ENCODE measurements at regions not wholly inside any gene's neighbourhood (a gene's known extent, or its start where the extent isn't known, plus 50 kb on each side); places are given as distances from the start of the nearest gene placed in this dataset.

DNA sequence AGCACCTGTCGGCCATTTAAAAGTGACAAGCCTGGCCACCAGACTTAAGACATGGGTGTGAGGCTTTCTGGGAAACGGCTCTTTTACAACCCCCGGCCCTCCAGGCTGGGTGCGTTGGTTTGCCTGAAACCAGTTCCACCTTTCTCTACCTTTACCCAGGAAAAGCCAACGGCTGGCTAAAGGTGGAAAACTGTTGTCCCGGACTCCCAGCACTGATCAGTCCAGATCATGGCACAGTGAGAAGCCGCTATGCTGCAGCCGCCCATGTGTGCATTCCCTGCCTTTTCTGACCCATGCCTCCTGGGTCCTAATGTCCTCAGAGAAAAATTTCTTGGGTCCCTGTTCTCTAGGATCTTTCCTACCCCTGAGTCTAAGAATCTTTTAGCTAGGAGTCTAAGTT lies 655.7 kb upstream of the HS3ST5 start:
- CTCF ChIA-PET: no interaction called here
- peak overlapping the region in 1 of 2 experiments; percentile 40; a peak in 3 of 4 replicates for H3K4me3 ChIP-seq (ENCODE audit: low read depth in 2 of 2, low read length in 2 of 2)
- H3K4me1 ChIP-seq (ENCODE audit: control insufficient read depth, insufficient read depth, low read length): no peaks in the 10 kb centered on the region
- peak; percentile 53; the same call in 1 of the 2 replicates for ATAC-seq
- no TSS peak for BruUV-seq (replicated peaks)
- no peak overlapping the region for H3K27ac ChIP-seq (ENCODE audit: low read length)
- in situ Hi-C loops (cut with HindIII; ENCODE audit: low pct_unique_long_range_greater_than_20kb, low sequenced_read_pairs): no loop called here
- POLR2A ChIA-PET: no interaction called here
- intact Hi-C loops (cut with micrococcal nuclease; ENCODE audit: unreplicated experiment): no loop called here
- H3K27me3 ChIP-seq (ENCODE audit: control insufficient read depth, insufficient read depth, low read length): no peaks in the 10 kb centered on the region
- TF ChIP-seq, protein P1, sequence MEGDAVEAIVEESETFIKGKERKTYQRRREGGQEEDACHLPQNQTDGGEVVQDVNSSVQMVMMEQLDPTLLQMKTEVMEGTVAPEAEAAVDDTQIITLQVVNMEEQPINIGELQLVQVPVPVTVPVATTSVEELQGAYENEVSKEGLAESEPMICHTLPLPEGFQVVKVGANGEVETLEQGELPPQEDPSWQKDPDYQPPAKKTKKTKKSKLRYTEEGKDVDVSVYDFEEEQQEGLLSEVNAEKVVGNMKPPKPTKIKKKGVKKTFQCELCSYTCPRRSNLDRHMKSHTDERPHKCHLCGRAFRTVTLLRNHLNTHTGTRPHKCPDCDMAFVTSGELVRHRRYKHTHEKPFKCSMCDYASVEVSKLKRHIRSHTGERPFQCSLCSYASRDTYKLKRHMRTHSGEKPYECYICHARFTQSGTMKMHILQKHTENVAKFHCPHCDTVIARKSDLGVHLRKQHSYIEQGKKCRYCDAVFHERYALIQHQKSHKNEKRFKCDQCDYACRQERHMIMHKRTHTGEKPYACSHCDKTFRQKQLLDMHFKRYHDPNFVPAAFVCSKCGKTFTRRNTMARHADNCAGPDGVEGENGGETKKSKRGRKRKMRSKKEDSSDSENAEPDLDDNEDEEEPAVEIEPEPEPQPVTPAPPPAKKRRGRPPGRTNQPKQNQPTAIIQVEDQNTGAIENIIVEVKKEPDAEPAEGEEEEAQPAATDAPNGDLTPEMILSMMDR (IDR thresholded peaks at IDR 0.05): no peak
- TF ChIP-seq, protein P2, sequence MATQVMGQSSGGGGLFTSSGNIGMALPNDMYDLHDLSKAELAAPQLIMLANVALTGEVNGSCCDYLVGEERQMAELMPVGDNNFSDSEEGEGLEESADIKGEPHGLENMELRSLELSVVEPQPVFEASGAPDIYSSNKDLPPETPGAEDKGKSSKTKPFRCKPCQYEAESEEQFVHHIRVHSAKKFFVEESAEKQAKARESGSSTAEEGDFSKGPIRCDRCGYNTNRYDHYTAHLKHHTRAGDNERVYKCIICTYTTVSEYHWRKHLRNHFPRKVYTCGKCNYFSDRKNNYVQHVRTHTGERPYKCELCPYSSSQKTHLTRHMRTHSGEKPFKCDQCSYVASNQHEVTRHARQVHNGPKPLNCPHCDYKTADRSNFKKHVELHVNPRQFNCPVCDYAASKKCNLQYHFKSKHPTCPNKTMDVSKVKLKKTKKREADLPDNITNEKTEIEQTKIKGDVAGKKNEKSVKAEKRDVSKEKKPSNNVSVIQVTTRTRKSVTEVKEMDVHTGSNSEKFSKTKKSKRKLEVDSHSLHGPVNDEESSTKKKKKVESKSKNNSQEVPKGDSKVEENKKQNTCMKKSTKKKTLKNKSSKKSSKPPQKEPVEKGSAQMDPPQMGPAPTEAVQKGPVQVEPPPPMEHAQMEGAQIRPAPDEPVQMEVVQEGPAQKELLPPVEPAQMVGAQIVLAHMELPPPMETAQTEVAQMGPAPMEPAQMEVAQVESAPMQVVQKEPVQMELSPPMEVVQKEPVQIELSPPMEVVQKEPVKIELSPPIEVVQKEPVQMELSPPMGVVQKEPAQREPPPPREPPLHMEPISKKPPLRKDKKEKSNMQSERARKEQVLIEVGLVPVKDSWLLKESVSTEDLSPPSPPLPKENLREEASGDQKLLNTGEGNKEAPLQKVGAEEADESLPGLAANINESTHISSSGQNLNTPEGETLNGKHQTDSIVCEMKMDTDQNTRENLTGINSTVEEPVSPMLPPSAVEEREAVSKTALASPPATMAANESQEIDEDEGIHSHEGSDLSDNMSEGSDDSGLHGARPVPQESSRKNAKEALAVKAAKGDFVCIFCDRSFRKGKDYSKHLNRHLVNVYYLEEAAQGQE (IDR thresholded peaks at IDR 0.05; ENCODE audit: insufficient read depth in 1 of 2, low read depth in 2 of 2, low read length in 1 of 2): no peak
- TF ChIP-seq POLR2AphosphoS5 (IDR thresholded peaks at IDR 0.05; ENCODE audit: low read depth, low read length) (no peak), TCF7L2 (IDR thresholded peaks at IDR 0.05; ENCODE audit: low read depth, low read length) (no peak), SIN3A (IDR thresholded peaks at IDR 0.05; ENCODE audit: borderline replicate concordance, insufficient read depth, low read depth, low read length) (no peak)
- H3K36me3 ChIP-seq (ENCODE audit: control insufficient read depth, insufficient read depth, low read length): no peaks in the 10 kb centered on the region
- no peak for DNase-seq (ENCODE audit: low read depth, low spot score)
- H3K9me3 ChIP-seq (ENCODE audit: control insufficient read depth, insufficient read depth, low read depth, low read length): no peaks in the 10 kb centered on the region

DNA sequence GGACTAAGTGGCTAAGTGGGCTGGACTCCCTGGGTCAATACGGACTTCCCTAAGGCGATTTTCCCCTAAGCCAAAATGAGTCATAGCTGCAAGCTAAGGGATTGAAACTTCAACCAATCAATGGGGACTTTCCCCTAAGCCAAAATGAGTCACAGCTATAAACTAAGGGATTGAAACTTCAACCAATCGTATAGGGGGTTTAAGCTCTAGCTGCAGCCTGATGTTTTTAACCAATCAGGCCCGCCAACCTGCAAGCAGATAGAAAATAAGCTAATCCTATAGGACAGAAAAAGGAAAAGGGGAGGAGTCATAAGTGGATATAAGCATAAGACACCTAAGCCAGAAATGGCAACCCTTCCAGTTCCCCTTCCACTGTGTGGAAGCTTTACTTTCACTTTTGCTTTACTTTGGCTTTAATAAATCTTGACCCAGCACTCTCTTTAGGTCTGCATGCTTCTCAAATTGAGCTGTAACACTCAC lies 655.0 kb upstream of the HS3ST5 start:
- peak overlapping the region in 1 of 2 experiments; percentile 40; a peak in 3 of 4 replicates for H3K4me3 ChIP-seq (ENCODE audit: low read depth in 2 of 2, low read length in 2 of 2)
- no TSS peak for BruUV-seq (replicated peaks)
- intact Hi-C loops (cut with micrococcal nuclease; ENCODE audit: unreplicated experiment): no loop called here
- H3K27me3 ChIP-seq (ENCODE audit: control insufficient read depth, insufficient read depth, low read length): no peaks in the 10 kb centered on the region
- no peaks in the 10 kb centered on the region for H3K36me3 ChIP-seq (ENCODE audit: control insufficient read depth, insufficient read depth, low read length)
- POLR2A ChIA-PET: no interaction called here
- no peaks in the 10 kb centered on the region for H3K4me1 ChIP-seq (ENCODE audit: control insufficient read depth, insufficient read depth, low read length)
- CTCF ChIA-PET: no interaction called here
- ATAC-seq (peak; percentile 48; the same call in 1 of the 2 replicates), DNase-seq (ENCODE audit: low read depth, low spot score) (no peak)
- no peak overlapping the region for H3K27ac ChIP-seq (ENCODE audit: low read length)
- TF ChIP-seq, protein P1 (IDR thresholded peaks at IDR 0.05): no peak
- no peak for TF ChIP-seq SIN3A (IDR thresholded peaks at IDR 0.05; ENCODE audit: borderline replicate concordance, insufficient read depth, low read depth, low read length)
- TF ChIP-seq POLR2AphosphoS5 (IDR thresholded peaks at IDR 0.05; ENCODE audit: low read depth, low read length): no peak
- TF ChIP-seq, protein P2 (IDR thresholded peaks at IDR 0.05; ENCODE audit: insufficient read depth in 1 of 2, low read depth in 2 of 2, low read length in 1 of 2): no peak
- no peak for TF ChIP-seq TCF7L2 (IDR thresholded peaks at IDR 0.05; ENCODE audit: low read depth, low read length)
- H3K9me3 ChIP-seq (ENCODE audit: control insufficient read depth, insufficient read depth, low read depth, low read length): no peaks in the 10 kb centered on the region
- in situ Hi-C loops (cut with HindIII; ENCODE audit: low pct_unique_long_range_greater_than_20kb, low sequenced_read_pairs): no loop called here
